ENCODE measurements at regions not wholly inside any gene's neighbourhood (a gene's known extent, or its start where the extent isn't known, plus 50 kb on each side); places are given as distances from the start of the nearest gene placed in this dataset.

DNA sequence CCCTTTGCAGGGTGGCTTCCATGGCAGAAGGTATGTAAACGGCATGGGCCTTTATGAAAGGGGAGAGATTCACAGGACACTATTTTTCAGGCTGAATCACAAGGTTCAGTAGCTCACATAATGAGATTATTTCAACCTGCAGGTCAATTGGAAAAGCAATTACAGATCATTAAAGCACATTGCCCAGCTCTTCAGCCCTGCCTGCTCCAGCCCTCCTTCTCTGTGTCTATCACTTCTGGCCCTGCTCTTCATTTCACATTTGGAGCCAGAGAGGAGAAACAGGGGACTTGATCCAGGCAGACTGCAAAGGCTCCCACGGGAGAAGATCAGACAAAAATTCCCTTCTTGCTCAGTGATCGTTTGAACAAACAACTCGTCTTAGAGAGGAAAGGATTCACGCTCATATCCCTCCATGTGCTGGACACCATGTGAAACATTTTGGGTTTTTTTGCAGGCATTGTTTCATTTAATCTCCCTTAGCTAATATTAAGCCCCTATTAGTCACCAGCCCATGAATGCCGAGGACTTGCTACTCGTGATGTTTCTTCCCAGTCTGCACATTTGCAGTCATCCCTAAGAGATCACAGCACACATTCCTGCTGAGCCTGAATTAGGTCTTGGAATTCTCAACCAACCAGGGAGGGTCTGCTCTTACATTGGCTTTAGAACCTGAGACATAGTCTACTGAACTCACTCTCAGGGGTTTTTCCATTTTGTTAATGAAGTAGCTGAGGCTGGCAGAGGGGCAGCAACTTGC lies 443.9 kb upstream of the CCL2 start:
- H3K27me3 ChIP-seq (replicated peaks in 1 of 2; ENCODE audit: control insufficient read depth in 2 of 2, insufficient read depth in 2 of 2, low read length in 1 of 2) = no peaks in the 10 kb centered on the region
- ChIA-PET SMC1A (ENCODE audit: uncharacterized antibody, unreplicated experiment) (no interaction called here), CTCF (no interaction called here), RAD21 (ENCODE audit: unreplicated experiment) (no interaction called here), POLR2A (no interaction called here)
- no peak overlapping the region for H3K4me3 ChIP-seq
- ATAC-seq (no peak), DNase-seq (ENCODE audit: low read depth, low spot score) (no peak), FAIRE-seq (no peak)
- in situ Hi-C loops (cut with MboI) = no loop called here
- H4K20me1 ChIP-seq (ENCODE audit: control insufficient read depth, insufficient read depth) = no peaks in the 10 kb centered on the region
- H3K79me2 ChIP-seq (ENCODE audit: control insufficient read depth, insufficient read depth, low read length) = no peaks in the 10 kb centered on the region
- no peak overlapping the region for H3K27ac ChIP-seq (ENCODE audit: control insufficient read depth, insufficient read depth)
- no peaks in the 10 kb centered on the region for H3K9me3 ChIP-seq (replicated peaks; ENCODE audit: control insufficient read depth, insufficient read depth, low read length)
- no peak overlapping the region for H3K4me2 ChIP-seq (ENCODE audit: control insufficient read depth, insufficient read depth)
- 4% methylated on average over 7 of the region's 7 CpGs for WGBS (ENCODE audit: insufficient coverage, insufficient replicate concordance, low lambda C conversion rate, missing lambda C conversion rate)
- no TSS peak for BruUV-seq (replicated peaks)
- H2AFZ ChIP-seq (ENCODE audit: control insufficient read depth, low read depth, low read length) = no peak overlapping the region
- intact Hi-C loops (cut with micrococcal nuclease; ENCODE audit: unreplicated experiment) = no loop called here
- H3K9ac ChIP-seq (ENCODE audit: control insufficient read depth, insufficient read depth, low read length) = no peak overlapping the region
- H3K4me1 ChIP-seq (ENCODE audit: control insufficient read depth, insufficient read depth, low read length) = no peaks in the 10 kb centered on the region
- TF ChIP-seq DPF2 (IDR thresholded peaks at IDR 0.05) = no peak
- TF ChIP-seq CHD2 (IDR thresholded peaks at IDR 0.05; ENCODE audit: borderline replicate concordance, low read depth, low read length) = no peak
- TF ChIP-seq, protein P1, sequence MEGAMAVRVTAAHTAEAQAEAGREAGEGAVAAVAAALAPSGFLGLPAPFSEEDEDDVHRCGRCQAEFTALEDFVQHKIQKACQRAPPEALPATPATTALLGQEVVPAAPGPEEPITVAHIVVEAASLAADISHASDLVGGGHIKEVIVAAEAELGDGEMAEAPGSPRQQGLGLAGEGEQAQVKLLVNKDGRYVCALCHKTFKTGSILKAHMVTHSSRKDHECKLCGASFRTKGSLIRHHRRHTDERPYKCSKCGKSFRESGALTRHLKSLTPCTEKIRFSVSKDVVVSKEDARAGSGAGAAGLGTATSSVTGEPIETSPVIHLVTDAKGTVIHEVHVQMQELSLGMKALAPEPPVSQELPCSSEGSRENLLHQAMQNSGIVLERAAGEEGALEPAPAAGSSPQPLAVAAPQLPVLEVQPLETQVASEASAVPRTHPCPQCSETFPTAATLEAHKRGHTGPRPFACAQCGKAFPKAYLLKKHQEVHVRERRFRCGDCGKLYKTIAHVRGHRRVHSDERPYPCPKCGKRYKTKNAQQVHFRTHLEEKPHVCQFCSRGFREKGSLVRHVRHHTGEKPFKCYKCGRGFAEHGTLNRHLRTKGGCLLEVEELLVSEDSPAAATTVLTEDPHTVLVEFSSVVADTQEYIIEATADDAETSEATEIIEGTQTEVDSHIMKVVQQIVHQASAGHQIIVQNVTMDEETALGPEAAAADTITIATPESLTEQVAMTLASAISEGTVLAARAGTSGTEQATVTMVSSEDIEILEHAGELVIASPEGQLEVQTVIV (IDR thresholded peaks at IDR 0.05; ENCODE audit: borderline replicate concordance, partially characterized antibody) = no peak
- TF ChIP-seq MXI1 (IDR thresholded peaks at IDR 0.05; ENCODE audit: low read depth, low read length) = no peak
- no peak for TF ChIP-seq RAD51 (IDR thresholded peaks at IDR 0.05)
- no peak for TF ChIP-seq CREM (IDR thresholded peaks at IDR 0.05; ENCODE audit: low read depth)
- TF ChIP-seq, protein P2, sequence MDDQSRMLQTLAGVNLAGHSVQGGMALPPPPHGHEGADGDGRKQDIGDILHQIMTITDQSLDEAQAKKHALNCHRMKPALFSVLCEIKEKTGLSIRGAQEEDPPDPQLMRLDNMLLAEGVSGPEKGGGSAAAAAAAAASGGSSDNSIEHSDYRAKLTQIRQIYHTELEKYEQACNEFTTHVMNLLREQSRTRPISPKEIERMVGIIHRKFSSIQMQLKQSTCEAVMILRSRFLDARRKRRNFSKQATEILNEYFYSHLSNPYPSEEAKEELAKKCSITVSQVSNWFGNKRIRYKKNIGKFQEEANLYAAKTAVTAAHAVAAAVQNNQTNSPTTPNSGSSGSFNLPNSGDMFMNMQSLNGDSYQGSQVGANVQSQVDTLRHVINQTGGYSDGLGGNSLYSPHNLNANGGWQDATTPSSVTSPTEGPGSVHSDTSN (IDR thresholded peaks at IDR 0.05; ENCODE audit: insufficient replicate concordance, low read depth, low read length) = no peak
- no peak for TF ChIP-seq RELA (IDR thresholded peaks at IDR 0.05; ENCODE audit: borderline replicate concordance, partially characterized antibody)
- no peak for TF ChIP-seq SMC3 (IDR thresholded peaks at IDR 0.05; ENCODE audit: borderline replicate concordance, low read length)
- no peaks in the 10 kb centered on the region for H3K36me3 ChIP-seq (ENCODE audit: control insufficient read depth in 2 of 2, insufficient read depth in 2 of 2, low read length in 1 of 2)

Data from GM12878 (cell line).